Neural crest cell (in vitro differentiated cells): ENCODE measurements at regions not wholly inside any gene's neighbourhood (a gene's known extent, or its start where the extent isn't known, plus 50 kb on each side); places are given as distances from the start of the nearest gene placed in this dataset.

Experiments
- DNase-seq: peaks from one replicate; pipeline ENCODE4 v3.0.0; 2021; ENCODE audit warnings: low read depth, mixed read lengths, low spot score
- H3K27ac Mint-ChIP-seq: one replicate; pipeline ENCODE4 v1.8.0; 2021; ENCODE audit warnings: mild to moderate bottlenecking, mixed read lengths; ENCODE audit not compliant: unreplicated experiment
- H3K27me3 Mint-ChIP-seq: 2 replicates; pipeline ENCODE4 v1.8.0; 2021; ENCODE audit warnings: low read depth, mild to moderate bottlenecking, mixed read lengths
- H3K36me3 Mint-ChIP-seq: 2 replicates; pipeline ENCODE4 v1.8.0; 2021; ENCODE audit warnings: low read depth, mild to moderate bottlenecking, mixed read lengths
- H3K4me1 Mint-ChIP-seq: 2 replicates; pipeline ENCODE4 v1.8.0; 2021; ENCODE audit warnings: mixed read lengths
- H3K4me3 Mint-ChIP-seq: one replicate; pipeline ENCODE4 v1.8.0; 2021; ENCODE audit warnings: mild to moderate bottlenecking, mixed read lengths
- H3K9me3 Mint-ChIP-seq: 2 replicates; pipeline ENCODE4 v1.8.0; 2021; ENCODE audit warnings: mixed read lengths
- CTCF ChIP-seq: fragments of 200-600 bp; sonication (generic); conservative IDR thresholded peaks from 2 replicates; pipeline ENCODE4 v1.5.0; 2021; ENCODE audit warnings: antibody characterized with exemption, mild to moderate bottlenecking

GRCh38 chr1:206411321-206411720 is 59.0 kb upstream of the IKBKE start:
- H3K9me3 Mint-ChIP-seq, result no peaks in the 10 kb centered on the region
- no peak overlapping the region for H3K4me3 Mint-ChIP-seq
- peak overlapping the region; percentile 81 for H3K27ac Mint-ChIP-seq
- no peaks in the 10 kb centered on the region for H3K27me3 Mint-ChIP-seq
- TF ChIP-seq CTCF, result no peak
- H3K36me3 Mint-ChIP-seq, result peaks cover 15% of the 10 kb centered on the region
- peaks cover 6% of the 10 kb centered on the region for H3K4me1 Mint-ChIP-seq
- no peak for DNase-seq

- Mint-ChIP-seq H3K27ac (no peak overlapping the region), H3K27me3 (no peaks in the 10 kb centered on the region), H3K4me1 (peaks cover 6% of the 10 kb centered on the region), H3K4me3 (no peak overlapping the region), H3K36me3 (peaks cover 23% of the 10 kb centered on the region), H3K9me3 (no peaks in the 10 kb centered on the region)
- no peak for TF ChIP-seq CTCF
- DNase-seq, result no peak
Measured at GRCh38 chr1:206415942-206416341, 54.3 kb upstream of the IKBKE start.

GRCh38 chr1:206417774-206418614 is 52.3 kb upstream of the IKBKE start:
- Mint-ChIP-seq H3K4me1 (no peaks in the 10 kb centered on the region), H3K27me3 (no peaks in the 10 kb centered on the region), H3K36me3 (peaks cover 18% of the 10 kb centered on the region), H3K9me3 (no peaks in the 10 kb centered on the region), H3K4me3 (no peak overlapping the region), H3K27ac (no peak overlapping the region)
- TF ChIP-seq CTCF, result no peak
- DNase-seq, result no peak

- Mint-ChIP-seq H3K36me3 (peaks cover 23% of the 10 kb centered on the region), H3K27ac (no peak overlapping the region), H3K4me3 (no peak overlapping the region), H3K4me1 (no peaks in the 10 kb centered on the region), H3K9me3 (no peaks in the 10 kb centered on the region), H3K27me3 (no peaks in the 10 kb centered on the region)
- no peak for TF ChIP-seq CTCF
- no peak for DNase-seq
Measured at GRCh38 chr1:206419250-206419649, 51.0 kb upstream of the IKBKE start.

- TF ChIP-seq CTCF, result no peak
- no peaks in the 10 kb centered on the region for H3K4me1 Mint-ChIP-seq
- peak overlapping the region; percentile 43 for H3K27ac Mint-ChIP-seq
- H3K27me3 Mint-ChIP-seq, result no peaks in the 10 kb centered on the region
- H3K36me3 Mint-ChIP-seq, result peaks cover 21% of the 10 kb centered on the region
- H3K9me3 Mint-ChIP-seq, result no peaks in the 10 kb centered on the region
- no peak for DNase-seq
- no peak overlapping the region for H3K4me3 Mint-ChIP-seq
Measured at GRCh38 chr1:206419783-206420182, 50.5 kb upstream of the IKBKE start.
